ENCODE measurements at regions not wholly inside any gene's neighbourhood (a gene's known extent, or its start where the extent isn't known, plus 50 kb on each side); places are given as distances from the start of the nearest gene placed in this dataset.

- POLR2A ChIA-PET, result no interaction called here
- CTCF ChIA-PET, result no interaction called here
Observed at GRCh38 chr1:218667781-218668516, 322.8 kb downstream of the TGFB2 start.

DNA sequence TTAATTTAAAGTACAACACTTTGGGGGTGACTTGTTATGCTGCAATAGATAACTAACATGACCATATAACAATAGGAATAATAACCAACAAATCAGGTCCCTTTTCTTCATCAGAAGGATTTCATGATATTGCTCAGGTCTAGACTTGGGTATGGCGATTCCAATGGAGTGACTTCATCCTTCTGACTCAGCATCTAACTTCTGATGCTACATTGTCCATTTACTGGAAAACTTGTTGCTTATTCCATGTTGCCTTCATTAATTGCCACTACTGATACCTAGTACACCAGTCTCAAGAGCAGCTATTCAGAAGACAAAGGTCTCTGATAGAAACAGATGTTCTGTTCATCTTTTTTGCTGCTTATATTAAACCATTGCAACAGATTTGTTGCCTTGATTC, 324.3 kb downstream of the TGFB2 start:
- CTCF ChIA-PET, result no interaction called here
- POLR2A ChIA-PET, result no interaction called here

DNA sequence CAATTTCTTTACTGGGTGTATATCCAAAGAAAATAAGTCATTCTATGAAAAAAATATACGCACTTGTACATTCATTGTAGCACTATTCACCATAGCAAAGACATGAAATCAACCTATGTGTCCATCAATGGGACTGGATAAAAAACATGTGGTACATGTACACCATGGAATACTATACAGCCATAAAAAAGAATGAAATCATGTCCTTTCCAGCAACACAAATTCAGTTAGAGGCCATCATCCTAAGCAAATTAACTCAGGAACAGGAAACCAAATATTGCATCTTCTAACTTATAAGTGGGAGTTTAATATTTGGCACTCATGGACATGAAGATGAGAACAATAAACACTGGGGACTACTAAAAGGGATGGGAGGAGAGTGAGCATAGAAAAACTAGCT, 325.7 kb downstream of the TGFB2 start:
- ChIA-PET POLR2A (no interaction called here), CTCF (interaction anchor here (0.9 kb wide), 1 partner anchor 9 kb away, joined by 3 read pairs; no protein-coding TSS in a partner anchor)

DNA sequence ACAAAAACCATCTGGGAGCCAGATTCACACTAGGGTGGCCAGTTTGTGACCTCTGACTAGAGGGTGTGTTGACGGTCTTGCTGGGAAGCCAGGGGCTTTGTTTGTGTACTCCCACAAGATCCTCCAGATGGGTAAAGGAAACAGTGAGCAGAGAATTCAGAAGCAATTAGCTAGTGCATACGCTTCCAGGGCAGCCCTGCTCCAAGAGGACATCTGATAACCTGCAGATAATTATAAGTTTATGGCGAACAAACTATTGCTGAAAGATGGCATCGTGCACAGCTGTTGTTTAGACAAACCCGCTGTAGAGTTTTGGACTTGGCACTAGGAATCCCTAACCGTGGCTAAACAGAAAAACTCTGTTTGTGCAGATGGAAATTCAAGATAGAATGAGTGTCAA, 326.4 kb downstream of the TGFB2 start:
- ChIA-PET CTCF (interaction anchor here (0.9 kb wide), 1 partner anchor 10 kb away, joined by 3 read pairs; no protein-coding TSS in a partner anchor), POLR2A (no interaction called here)

DNA sequence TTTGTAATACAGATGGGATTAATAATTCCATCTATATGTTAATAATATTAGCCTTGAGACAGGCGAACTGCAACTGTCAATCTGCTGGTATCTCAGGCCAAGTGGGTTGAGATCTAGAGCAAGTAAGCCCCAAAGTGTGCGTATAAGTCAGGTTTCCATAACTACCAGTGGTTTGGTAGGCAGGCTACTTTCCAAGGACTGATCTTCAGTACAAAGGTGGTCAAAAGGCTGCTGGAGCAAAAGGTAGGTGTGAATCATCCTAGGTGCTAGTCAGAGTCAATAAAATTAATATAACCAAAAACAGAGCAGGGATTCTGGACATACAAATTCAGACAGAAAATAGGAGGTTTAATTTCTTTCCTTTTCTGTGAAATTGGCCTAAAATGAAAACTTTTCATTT, 328.0 kb downstream of the TGFB2 start:
- POLR2A ChIA-PET, result no interaction called here
- CTCF ChIA-PET, result no interaction called here

DNA sequence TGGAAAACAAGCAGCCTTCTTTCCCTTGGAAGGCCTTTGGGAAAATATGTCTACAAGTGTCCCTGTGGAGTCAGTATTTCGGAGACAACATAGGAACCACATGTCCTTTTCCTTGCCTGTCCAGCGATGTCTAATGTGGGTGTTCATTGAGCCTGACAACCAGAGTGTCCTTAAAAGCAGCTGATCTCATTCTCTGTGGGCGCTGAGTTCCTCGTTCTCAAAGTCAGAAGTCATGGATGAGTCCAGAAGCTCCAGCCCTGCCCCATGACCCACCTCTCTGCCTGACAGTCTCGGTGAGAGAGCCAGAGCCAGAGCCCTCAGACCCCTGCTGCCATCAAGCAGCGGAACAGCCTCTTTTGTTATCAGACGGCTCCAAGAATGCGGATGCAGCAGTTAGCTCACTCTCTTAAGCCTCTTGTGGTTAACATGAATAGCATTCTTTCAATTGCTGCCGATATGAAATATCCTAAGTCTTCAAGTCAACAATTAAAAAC, 329.2 kb downstream of the TGFB2 start:
- ChIA-PET CTCF (no interaction called here), POLR2A (no interaction called here)

DNA sequence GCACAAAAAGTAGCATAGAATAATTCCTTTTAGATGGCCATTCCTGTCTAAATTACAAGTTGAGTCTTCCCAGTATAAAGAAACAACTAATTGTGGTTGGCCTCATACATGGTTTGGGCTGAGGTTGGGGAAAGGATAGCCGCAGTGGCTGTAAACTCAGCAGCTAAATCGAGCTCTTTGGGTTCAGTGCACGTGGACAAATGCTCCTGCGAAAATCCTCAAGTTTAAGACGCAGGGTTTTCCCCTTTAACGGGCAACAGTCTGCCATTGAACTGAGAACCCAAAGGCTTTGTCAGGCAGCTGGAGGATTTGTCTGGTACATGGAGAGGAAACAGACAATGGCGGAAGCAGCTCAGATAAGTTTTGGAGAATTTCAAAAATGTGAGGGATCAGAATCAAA, 331.9 kb downstream of the TGFB2 start:
- ChIA-PET CTCF (no interaction called here), POLR2A (no interaction called here)

- POLR2A ChIA-PET, result interaction anchor here (0.6 kb wide), 1 partner anchor 175 kb away, joined by 11 read pairs; no protein-coding TSS in a partner anchor
- CTCF ChIA-PET, result no interaction called here
Observed at GRCh38 chr1:218679391-218679790, 334.3 kb downstream of the TGFB2 start.

- CTCF ChIA-PET, result no interaction called here
- POLR2A ChIA-PET, result no interaction called here
Observed at GRCh38 chr1:218679988-218680748, 335.0 kb downstream of the TGFB2 start.

GRCh38 chr1:218683242-218683641, 338.1 kb downstream of the TGFB2 start:
- ChIA-PET CTCF (no interaction called here), POLR2A (no interaction called here)

DNA sequence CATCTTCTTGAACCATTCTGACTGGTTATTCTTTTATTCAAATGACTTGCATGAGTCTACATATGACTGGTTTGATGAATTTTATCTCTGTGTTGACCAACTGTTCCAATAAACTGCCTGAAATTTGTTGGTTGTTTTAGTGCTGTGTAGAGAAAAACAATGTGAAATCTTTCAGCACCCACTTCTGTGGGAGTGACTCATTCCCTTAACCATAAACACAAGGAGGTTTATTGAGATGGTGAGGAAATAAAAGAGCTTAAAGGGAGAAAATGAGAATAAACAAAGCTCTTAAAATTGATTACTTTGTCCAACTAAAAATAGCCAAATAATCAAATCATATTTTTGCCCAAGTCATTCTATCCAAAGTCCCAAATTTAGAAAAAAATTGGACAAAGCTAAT, 341.1 kb downstream of the TGFB2 start:
- ChIA-PET CTCF (no interaction called here), POLR2A (no interaction called here)

DNA sequence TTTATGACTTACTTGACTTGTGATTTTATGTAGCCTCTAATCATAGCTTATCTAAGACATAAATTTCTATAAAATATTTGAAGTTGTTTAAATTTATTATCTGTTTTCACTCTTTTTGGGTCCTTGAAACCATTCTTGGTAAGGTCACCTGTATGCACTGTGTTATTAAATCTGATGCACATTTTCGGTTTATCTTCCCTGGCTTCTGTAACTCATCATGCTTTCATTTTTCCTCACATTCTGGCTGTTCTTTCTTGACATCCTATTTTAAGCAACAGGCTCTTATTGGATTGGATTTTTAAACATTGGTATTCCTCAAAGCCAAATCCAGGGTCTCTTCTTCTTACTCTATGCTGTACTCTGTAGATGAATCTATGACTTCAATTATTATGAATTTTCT, 341.6 kb downstream of the TGFB2 start:
- ChIA-PET CTCF (no interaction called here), POLR2A (no interaction called here)

DNA sequence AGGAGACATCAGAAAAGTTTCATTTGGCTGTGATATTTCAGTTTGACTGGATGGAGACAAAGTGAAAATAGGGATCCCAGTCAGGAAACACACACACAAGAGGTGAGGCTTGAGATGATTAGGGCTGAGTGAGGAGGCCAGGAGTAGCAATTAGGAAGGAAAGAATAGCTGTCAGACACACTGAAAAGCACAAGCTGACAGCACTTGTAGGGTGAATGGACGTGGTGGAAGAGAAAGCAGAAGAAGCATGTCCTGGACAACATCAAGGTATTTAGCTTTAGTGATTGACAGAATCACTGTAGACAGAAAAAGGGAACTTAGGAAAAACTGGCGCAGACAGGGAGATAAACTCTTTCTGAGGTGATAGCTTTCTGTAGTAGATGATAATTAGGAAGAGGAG, 347.7 kb downstream of the TGFB2 start:
- CTCF ChIA-PET, result no interaction called here
- POLR2A ChIA-PET, result no interaction called here

DNA sequence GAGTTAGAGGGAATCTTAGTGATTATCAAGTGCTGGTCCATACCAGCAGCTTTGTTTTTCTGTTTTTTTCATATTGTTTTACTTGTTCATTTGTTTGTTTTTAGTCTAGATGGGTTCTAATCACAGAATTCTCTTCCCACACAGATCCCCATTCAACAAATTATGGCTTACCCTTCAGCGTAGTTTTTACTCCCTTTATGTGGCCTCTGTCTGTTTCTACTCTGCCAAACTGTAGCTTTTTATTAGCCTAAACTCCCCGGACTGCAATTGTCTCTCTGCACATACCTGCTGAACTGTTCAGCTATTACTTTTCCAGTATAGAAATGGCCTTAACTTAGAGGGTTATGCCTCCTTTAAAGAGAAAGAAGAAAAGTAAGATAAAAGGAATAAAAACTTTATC, 348.5 kb downstream of the TGFB2 start:
- ChIA-PET CTCF (no interaction called here), POLR2A (no interaction called here)

- POLR2A ChIA-PET, result no interaction called here
- CTCF ChIA-PET, result no interaction called here
Observed at GRCh38 chr1:218694085-218694484, 348.9 kb downstream of the TGFB2 start.

DNA sequence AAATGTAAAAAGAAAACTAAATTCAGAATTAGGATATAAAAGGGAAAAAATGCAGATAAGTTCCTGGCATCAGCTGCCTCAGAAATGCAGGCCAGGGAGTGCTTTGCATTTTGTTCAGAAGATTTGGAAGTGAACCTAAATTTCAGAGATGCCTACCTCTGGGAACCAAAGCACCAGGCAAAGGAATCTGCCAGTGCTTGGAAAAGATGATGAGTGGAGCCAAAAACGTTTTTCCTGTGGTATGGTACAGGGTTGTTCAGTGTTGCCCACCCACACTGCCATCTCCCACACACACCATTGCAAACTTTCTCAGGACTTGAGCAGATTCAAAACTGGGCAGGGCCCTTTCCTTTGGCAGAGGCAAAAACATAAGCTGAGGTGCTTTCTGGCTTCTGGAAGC, 349.5 kb downstream of the TGFB2 start:
- POLR2A ChIA-PET, result no interaction called here
- CTCF ChIA-PET, result no interaction called here

GRCh38 chr1:218695525-218695924, 350.4 kb downstream of the TGFB2 start:
- ChIA-PET POLR2A (no interaction called here), CTCF (no interaction called here)

DNA sequence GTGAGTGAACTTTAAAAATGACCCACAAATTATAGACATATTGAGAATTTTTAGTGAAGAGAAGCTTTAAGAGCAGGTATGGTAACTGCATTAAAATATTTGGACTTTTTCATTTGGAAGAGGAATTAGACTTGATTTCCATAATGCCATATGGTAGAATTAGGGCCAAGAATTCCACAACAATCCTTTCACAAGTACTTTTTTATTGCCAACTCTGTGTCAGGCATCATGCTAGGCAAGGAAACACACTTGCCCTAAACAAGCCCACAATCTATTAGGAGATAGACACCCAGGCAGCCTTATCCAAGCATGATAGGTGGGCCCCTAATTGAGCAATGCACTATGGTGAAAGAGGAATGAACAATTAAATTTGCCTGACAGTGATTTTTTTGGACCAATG, 353.0 kb downstream of the TGFB2 start:
- CTCF ChIA-PET, result no interaction called here
- POLR2A ChIA-PET, result no interaction called here

- ChIA-PET POLR2A (no interaction called here), CTCF (no interaction called here)
Observed at GRCh38 chr1:218699421-218699820, 354.3 kb downstream of the TGFB2 start.

DNA sequence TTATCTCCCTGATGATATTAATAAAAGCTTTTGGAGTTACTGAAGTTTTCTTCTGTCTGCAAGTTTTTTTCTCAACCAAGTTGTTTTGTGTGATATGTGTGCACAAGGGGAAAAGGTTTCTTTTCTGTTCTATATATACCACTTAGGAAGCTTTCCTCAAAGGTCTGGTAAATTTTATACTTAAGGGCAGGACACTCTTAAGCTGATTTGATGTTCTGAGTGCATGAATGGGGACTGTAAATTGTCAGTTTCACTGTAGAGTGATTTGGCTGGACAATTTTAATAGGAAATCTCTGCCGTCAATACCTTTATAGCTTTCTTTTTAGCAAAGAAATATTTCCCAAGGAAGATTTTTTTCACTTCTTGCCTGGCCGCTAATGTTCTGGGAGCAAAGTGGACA, 354.7 kb downstream of the TGFB2 start:
- CTCF ChIA-PET, result no interaction called here
- POLR2A ChIA-PET, result no interaction called here

- POLR2A ChIA-PET, result no interaction called here
- CTCF ChIA-PET, result no interaction called here
Observed at GRCh38 chr1:218700666-218701065, 355.5 kb downstream of the TGFB2 start.

GRCh38 chr1:218701131-218701530, 356.0 kb downstream of the TGFB2 start:
- ChIA-PET POLR2A (no interaction called here), CTCF (no interaction called here)

All from activated CD8-positive, alpha-beta memory T cell treated with anti-CD3 and anti-CD28 coated beads for 36 hours (primary cell).